Trophoblast cell (in vitro differentiated cells and primary cell): ENCODE measurements at regions not wholly inside any gene's neighbourhood (a gene's known extent, or its start where the extent isn't known, plus 50 kb on each side); places are given as distances from the start of the nearest gene placed in this dataset.
A peak's percentile ranks its signal among the peaks of the same experiment; 100 is the strongest.

Experiments used
- DNase-seq, 2 donors: peaks; one replicate each; pipeline ENCODE4 v3.0.0-alpha.2; 2016
- H2AFZ ChIP-seq: 2 replicates; pipeline ENCODE4 v1.6.1; 2013; ENCODE audit warnings: low read length, moderate library complexity, mild to moderate bottlenecking; ENCODE audit not compliant: insufficient read depth, poor library complexity
- H2AK5ac ChIP-seq: 2 replicates; pipeline ENCODE4 v1.6.1; 2013; ENCODE audit warnings: mild to moderate bottlenecking, low read length
- H2BK120ac ChIP-seq: 2 replicates; pipeline ENCODE4 v1.6.1; 2013; ENCODE audit warnings: low read length, mild to moderate bottlenecking, moderate library complexity; ENCODE audit not compliant: insufficient read depth, poor library complexity
- H2BK12ac ChIP-seq: 2 replicates; pipeline ENCODE4 v1.6.1; 2013; ENCODE audit warnings: mild to moderate bottlenecking, low read length, moderate library complexity
- H2BK5ac ChIP-seq: 2 replicates; pipeline ENCODE4 v1.6.1; 2013; ENCODE audit warnings: low read length, low read depth, moderate library complexity, mild to moderate bottlenecking; ENCODE audit not compliant: poor library complexity
- H3K14ac ChIP-seq: 2 replicates; pipeline ENCODE4 v1.6.1; 2013; ENCODE audit warnings: mild to moderate bottlenecking, low read length
- H3K18ac ChIP-seq: 2 replicates; pipeline ENCODE4 v1.6.1; 2013; ENCODE audit warnings: mild to moderate bottlenecking, low read length
- H3K23ac ChIP-seq: 2 replicates; pipeline ENCODE4 v1.6.1; 2013; ENCODE audit warnings: low read length
- H3K27ac ChIP-seq: 2 replicates; pipeline ENCODE4 v1.5.1; 2013; ENCODE audit warnings: low read depth, mild to moderate bottlenecking, inconsistent platforms, low read length, moderate library complexity
- H3K27me3 ChIP-seq: 2 replicates; pipeline ENCODE4 v1.6.1; 2013; ENCODE audit warnings: inconsistent platforms, mild to moderate bottlenecking, low read length, moderate library complexity; ENCODE audit not compliant: insufficient read depth
- H3K36me3 ChIP-seq, 2 experiments: 1 replicate in 1 of 2; 2 replicates in 1 of 2; pipeline ENCODE4 v1.6.1; 2013; ENCODE audit warnings: low read length in 2 of 2, mild to moderate bottlenecking in 2 of 2, moderate library complexity in 1 of 2; ENCODE audit not compliant: insufficient read depth in 2 of 2, control insufficient read depth in 1 of 2
- H3K4ac ChIP-seq: 2 replicates; pipeline ENCODE4 v1.6.1; 2013; ENCODE audit warnings: low read depth, mild to moderate bottlenecking, low read length, moderate library complexity
- H3K4me1 ChIP-seq, 2 experiments: 1 replicate in 1 of 2; 2 replicates in 1 of 2; pipeline ENCODE4 v1.6.1; 2013; ENCODE audit warnings: low read length in 2 of 2, mild to moderate bottlenecking in 2 of 2, moderate library complexity in 1 of 2; ENCODE audit not compliant: insufficient read depth in 2 of 2, control insufficient read depth in 1 of 2
- H3K4me2 ChIP-seq: 2 replicates; pipeline ENCODE4 v1.6.1; 2013; ENCODE audit warnings: inconsistent platforms, mild to moderate bottlenecking, low read length, moderate library complexity
- H3K4me3 ChIP-seq: 2 replicates; pipeline ENCODE4 v1.5.1; 2013; ENCODE audit warnings: mild to moderate bottlenecking, low read depth, low read length, inconsistent platforms
- H3K79me1 ChIP-seq: one replicate; pipeline ENCODE4 v1.6.1; 2013; ENCODE audit warnings: low read length
- H3K79me2 ChIP-seq: 2 replicates; pipeline ENCODE4 v1.6.1; 2013; ENCODE audit warnings: low read length, mild to moderate bottlenecking; ENCODE audit not compliant: control insufficient read depth, insufficient read depth, poor library complexity
- H3K9ac ChIP-seq: 2 replicates; pipeline ENCODE4 v1.6.1; 2013; ENCODE audit warnings: mild to moderate bottlenecking, low read length
- H3K9me3 ChIP-seq: 2 replicates; pipeline ENCODE4 v1.6.1; 2013; ENCODE audit warnings: low read depth, mild to moderate bottlenecking, control low read depth, inconsistent platforms, low read length; ENCODE audit not compliant: insufficient read depth
- H4K12ac ChIP-seq: 2 replicates; pipeline ENCODE4 v1.6.1; 2013; ENCODE audit warnings: low read depth, mild to moderate bottlenecking, low read length, moderate library complexity
- H4K8ac ChIP-seq: 2 replicates; pipeline ENCODE4 v1.6.1; 2013; ENCODE audit warnings: low read depth, mild to moderate bottlenecking, low read length, moderate library complexity
- H4K91ac ChIP-seq: one replicate; pipeline ENCODE4 v1.6.1; 2013; ENCODE audit warnings: low read depth, mild to moderate bottlenecking, low read length, moderate library complexity
- WGBS: extraction: QIAGEN DNeasy Blood & Tissue Kit; methylation state at CpG from one replicate; pipeline ENCODE4 v1.1.7; 2013; ENCODE audit warnings: missing lambda C conversion rate; ENCODE audit not compliant: insufficient read length, insufficient coverage; ENCODE audit errors: extremely low coverage; 5-methylcytosine and 5-hydroxymethylcytosine counted together

GRCh38 chr5:89401012-89401411 lies 518.0 kb upstream of the MEF2C start:
- no peak overlapping the region for H3K23ac ChIP-seq
- no peaks in the 10 kb centered on the region for H3K79me2 ChIP-seq
- no peak overlapping the region for H2AFZ ChIP-seq
- no peak overlapping the region for H3K9ac ChIP-seq
- no peak overlapping the region for H4K8ac ChIP-seq
- no CpG with 5 or more reads among the region's 3 CpGs for WGBS
- no peak overlapping the region for H3K4me3 ChIP-seq
- H3K4me1 ChIP-seq, result no peaks in the 10 kb centered on the region
- no peaks in the 10 kb centered on the region for H3K9me3 ChIP-seq
- no peaks in the 10 kb centered on the region for H3K36me3 ChIP-seq
- no peak overlapping the region for H3K27ac ChIP-seq
- no peak overlapping the region for H3K4ac ChIP-seq
- no peak overlapping the region for H4K91ac ChIP-seq
- H3K14ac ChIP-seq, result no peak overlapping the region
- no peaks in the 10 kb centered on the region for H3K27me3 ChIP-seq
- H3K4me2 ChIP-seq, result no peak overlapping the region
- no peak overlapping the region for H2BK12ac ChIP-seq
- no peak overlapping the region for H2BK120ac ChIP-seq
- no peak overlapping the region for H2AK5ac ChIP-seq
- H3K18ac ChIP-seq, result no peak overlapping the region
- H2BK5ac ChIP-seq, result no peak overlapping the region
- no peak overlapping the region for H4K12ac ChIP-seq
- no peak for DNase-seq
- no peaks in the 10 kb centered on the region for H3K79me1 ChIP-seq

GRCh38 chr5:89399548-89399947 lies 516.6 kb upstream of the MEF2C start:
- Histone ChIP-seq H3K27me3 (no peaks in the 10 kb centered on the region), H3K14ac (no peak overlapping the region), H3K4me2 (no peak overlapping the region), H3K9me3 (no peaks in the 10 kb centered on the region), H2BK5ac (no peak overlapping the region), H3K36me3 (no peaks in the 10 kb centered on the region), H3K4me1 (no peaks in the 10 kb centered on the region), H2AK5ac (no peak overlapping the region), H3K79me1 (no peaks in the 10 kb centered on the region), H4K91ac (no peak overlapping the region), H3K9ac (no peak overlapping the region), H4K8ac (no peak overlapping the region), H3K27ac (no peak overlapping the region), H4K12ac (no peak overlapping the region), H3K18ac (no peak overlapping the region), H3K4me3 (no peak overlapping the region), H2BK12ac (no peak overlapping the region), H3K23ac (no peak overlapping the region), H2BK120ac (no peak overlapping the region), H3K4ac (no peak overlapping the region), H3K79me2 (no peaks in the 10 kb centered on the region), H2AFZ (no peak overlapping the region)
- WGBS, result no CpG with 5 or more reads among the region's 1 CpG
- DNase-seq, result peak in 1 of 2 donors; percentile 8

GRCh38 chr5:89397096-89397495 lies 514.1 kb upstream of the MEF2C start:
- WGBS, result no CpG with 5 or more reads among the region's 1 CpG
- Histone ChIP-seq H2BK12ac (no peak overlapping the region), H3K18ac (no peak overlapping the region), H4K12ac (no peak overlapping the region), H3K36me3 (no peaks in the 10 kb centered on the region), H3K4ac (no peak overlapping the region), H2AFZ (no peak overlapping the region), H3K79me1 (no peaks in the 10 kb centered on the region), H2AK5ac (no peak overlapping the region), H3K4me3 (no peak overlapping the region), H4K91ac (no peak overlapping the region), H3K9me3 (no peaks in the 10 kb centered on the region), H3K4me1 (no peaks in the 10 kb centered on the region), H3K23ac (no peak overlapping the region), H2BK120ac (no peak overlapping the region), H3K27ac (no peak overlapping the region), H3K4me2 (no peak overlapping the region), H2BK5ac (no peak overlapping the region), H3K9ac (no peak overlapping the region), H3K14ac (no peak overlapping the region), H4K8ac (no peak overlapping the region), H3K27me3 (no peaks in the 10 kb centered on the region), H3K79me2 (no peaks in the 10 kb centered on the region)
- DNase-seq, result peak in 1 of 2 donors; percentile 17

- H3K36me3 ChIP-seq, result no peaks in the 10 kb centered on the region
- no peak overlapping the region for H3K14ac ChIP-seq
- H4K8ac ChIP-seq, result no peak overlapping the region
- no peaks in the 10 kb centered on the region for H3K79me1 ChIP-seq
- no peaks in the 10 kb centered on the region for H3K79me2 ChIP-seq
- no peak overlapping the region for H2BK120ac ChIP-seq
- no peak overlapping the region for H4K91ac ChIP-seq
- H3K23ac ChIP-seq, result no peak overlapping the region
- no peak overlapping the region for H2BK12ac ChIP-seq
- WGBS, result no CpG with 5 or more reads among the region's 2 CpGs
- no peaks in the 10 kb centered on the region for H3K4me1 ChIP-seq
- H2BK5ac ChIP-seq, result no peak overlapping the region
- no peak overlapping the region for H3K4me3 ChIP-seq
- H3K9me3 ChIP-seq, result no peaks in the 10 kb centered on the region
- H2AFZ ChIP-seq, result peak overlapping the region; percentile 41
- no peak overlapping the region for H3K9ac ChIP-seq
- no peak overlapping the region for H2AK5ac ChIP-seq
- H3K4me2 ChIP-seq, result no peak overlapping the region
- no peaks in the 10 kb centered on the region for H3K27me3 ChIP-seq
- no peak overlapping the region for H3K4ac ChIP-seq
- H3K18ac ChIP-seq, result no peak overlapping the region
- no peak overlapping the region for H3K27ac ChIP-seq
- no peak overlapping the region for H4K12ac ChIP-seq
- DNase-seq, result peak in 1 of 2 donors; percentile 16
Measured at GRCh38 chr5:89396278-89396954, 513.4 kb upstream of the MEF2C start.
